H1 (cell line): ENCODE measurements at regions not wholly inside any gene's neighbourhood (a gene's known extent, or its start where the extent isn't known, plus 50 kb on each side); places are given as distances from the start of the nearest gene placed in this dataset.

ENCODE experiments used
- CTCF ChIA-PET: fragments of 300-600 bp; sonication (Branson Sonifier 250); formaldehyde crosslinking; loops from one replicate; lab custom pipeline; 2021; ENCODE audit not compliant: partially characterized antibody; lab: Charles Lee
- POLR2A ChIA-PET: fragments of 300-600 bp; sonication (Branson Sonifier 250); formaldehyde crosslinking; loops from one replicate; lab custom pipeline; 2021; ENCODE audit warnings: inconsistent platforms; ENCODE audit not compliant: partially characterized antibody; lab: Charles Lee
- DNase-seq, 2 experiments: peaks; one replicate each; pipeline versions ENCODE4 v3.0.0 to v3.0.0-alpha.2; 2010 to 2022; ENCODE audit warnings: low spot score in 2 of 2, low read depth in 1 of 2, mixed read lengths in 1 of 2
- FAIRE-seq: peaks from 2 replicates; lab custom pipeline; 2011; peaks lifted over from hg19 to GRCh38; lab: Jason Lieb, UNC
- H2AFZ ChIP-seq: 2 replicates; pipeline ENCODE4 v1.8.1; 2012; ENCODE audit warnings: low read length, inconsistent platforms
- H2AK5ac ChIP-seq: 2 replicates; pipeline ENCODE4 v1.6.1; 2013; ENCODE audit warnings: low read depth, low read length
- H2BK120ac ChIP-seq: replicated peaks from 2 replicates; pipeline ENCODE3; 2013; ENCODE audit warnings: low read depth, low read length, inconsistent platforms
- H2BK12ac ChIP-seq: 2 replicates; pipeline ENCODE4 v1.6.1; 2013; ENCODE audit warnings: low read depth, low read length
- H2BK15ac ChIP-seq: 2 replicates; pipeline ENCODE4 v1.6.1; 2013; ENCODE audit warnings: low read length
- H2BK20ac ChIP-seq: 2 replicates; pipeline ENCODE4 v1.6.1; 2013; ENCODE audit warnings: low read length
- H2BK5ac ChIP-seq: 2 replicates; pipeline ENCODE4 v1.6.1; 2013; ENCODE audit warnings: low read depth, low read length
- H3K14ac ChIP-seq: 2 replicates; pipeline ENCODE4 v1.6.1; 2013; ENCODE audit warnings: inconsistent platforms; ENCODE audit not compliant: insufficient read length
- H3K18ac ChIP-seq: 2 replicates; pipeline ENCODE4 v1.6.1; 2013; ENCODE audit warnings: low read length; ENCODE audit errors: extremely low read depth
- H3K23ac ChIP-seq: 2 replicates; pipeline ENCODE4 v1.6.1; 2013; ENCODE audit warnings: inconsistent platforms; ENCODE audit not compliant: insufficient read length
- H3K23me2 ChIP-seq: 2 replicates; pipeline ENCODE4 v1.6.1; 2013; ENCODE audit warnings: low read depth, low read length
- H3K27ac ChIP-seq: 2 replicates; pipeline ENCODE4 v1.6.1; 2011; ENCODE audit warnings: low read depth, low read length, inconsistent platforms
- H3K27me3 ChIP-seq, 4 experiments: replicated peaks in 1 of 4; 1 replicate in 1 of 4; 2 replicates in 3 of 4; pipeline versions ENCODE4 v1.6.1 to v1.8.1; 2011 to 2013; ENCODE audit warnings: low read length in 3 of 4, mild to moderate bottlenecking in 3 of 4, inconsistent platforms in 2 of 4, mixed read lengths in 2 of 4, moderate library complexity in 1 of 4; ENCODE audit not compliant: control insufficient read depth in 3 of 4, insufficient read depth in 3 of 4; ENCODE audit errors: extremely low read depth in 1 of 4
- H3K36me3 ChIP-seq, 4 experiments: 2 replicates each; pipeline versions ENCODE4 v1.6.1 to v1.8.1; 2011 to 2013; ENCODE audit warnings: mild to moderate bottlenecking in 4 of 4, low read length in 3 of 4, moderate library complexity in 2 of 4, control low read depth in 1 of 4, inconsistent platforms in 1 of 4; ENCODE audit not compliant: insufficient read depth in 4 of 4, control insufficient read depth in 2 of 4
- H3K4ac ChIP-seq: replicated peaks from 2 replicates; pipeline ENCODE3; 2013; ENCODE audit warnings: low read length, low read depth, mixed read lengths, inconsistent platforms; ENCODE audit not compliant: insufficient read length
- H3K4me1 ChIP-seq, 4 experiments: replicated peaks in 1 of 4; 1 replicate in 1 of 4; 2 replicates in 3 of 4; pipeline versions ENCODE4 v1.6.1 to v1.8.1; 2011 to 2013; ENCODE audit warnings: low read length in 3 of 4, inconsistent platforms in 2 of 4, mixed read lengths in 1 of 4; ENCODE audit not compliant: insufficient read depth in 4 of 4, control insufficient read depth in 3 of 4
- H3K4me2 ChIP-seq, 2 experiments: 2 replicates each; pipeline versions ENCODE4 v1.6.1 to v1.8.1; 2011 to 2013; ENCODE audit warnings: low read depth in 2 of 2, low read length in 2 of 2, control low read depth in 1 of 2, inconsistent platforms in 1 of 2, mild to moderate bottlenecking in 1 of 2; ENCODE audit not compliant: insufficient read depth in 1 of 2
- H3K4me3 ChIP-seq, 4 experiments: fragments of 200-600, 300-600 bp in 1 of 4; sonication (generic), shearing (Covaris generic), sonication (Bioruptor Twin) in 1 of 4; 2 replicates each; pipeline versions ENCODE4 v1.5.1 to v1.8.1; 2011 to 2016; ENCODE audit warnings: low read length in 4 of 4, low read depth in 3 of 4, control low read depth in 2 of 4, inconsistent platforms in 2 of 4, mild to moderate bottlenecking in 2 of 4, mixed read lengths in 1 of 4, moderate library complexity in 1 of 4; ENCODE audit not compliant: insufficient read depth in 2 of 4; ENCODE audit errors: extremely low read depth in 1 of 4
- H3K56ac ChIP-seq: replicated peaks from 2 replicates; pipeline ENCODE3; 2013; ENCODE audit warnings: low read depth, mild to moderate bottlenecking, mixed read lengths, low read length, inconsistent platforms; ENCODE audit not compliant: insufficient read length
- H3K79me1 ChIP-seq: 2 replicates; pipeline ENCODE4 v1.6.1; 2013; ENCODE audit warnings: low read depth, low read length, control low read depth
- H3K79me2 ChIP-seq, 2 experiments: 2 replicates each; pipeline versions ENCODE4 v1.6.1 to v1.8.1; 2012 to 2013; ENCODE audit warnings: low read length in 2 of 2, mild to moderate bottlenecking in 2 of 2, inconsistent platforms in 1 of 2; ENCODE audit not compliant: insufficient read depth in 2 of 2, control insufficient read depth in 1 of 2
- H3K9ac ChIP-seq, 4 experiments: replicated peaks in 1 of 4; 1 replicate in 1 of 4; 2 replicates in 3 of 4; pipeline versions ENCODE4 v1.6.1 to v1.8.1; 2011 to 2013; ENCODE audit warnings: low read depth in 3 of 4, low read length in 3 of 4, control low read depth in 2 of 4, mild to moderate bottlenecking in 2 of 4, moderate library complexity in 2 of 4, inconsistent platforms in 1 of 4; ENCODE audit errors: extremely low read depth in 1 of 4
- H3K9me3 ChIP-seq, 2 experiments: 2 replicates each; pipeline versions ENCODE4 v1.6.1 to v1.8.1; 2012 to 2013; ENCODE audit warnings: mild to moderate bottlenecking in 2 of 2, moderate library complexity in 2 of 2, control low read depth in 1 of 2, inconsistent platforms in 1 of 2, low read depth in 1 of 2, low read length in 1 of 2, mixed read lengths in 1 of 2; ENCODE audit not compliant: insufficient read depth in 2 of 2
- H4K20me1 ChIP-seq, 2 experiments: replicated peaks in 1 of 2; 2 replicates each; pipeline versions ENCODE3 to v1.8.1; 2011 to 2013; ENCODE audit warnings: inconsistent platforms in 2 of 2, low read length in 2 of 2, mild to moderate bottlenecking in 1 of 2; ENCODE audit not compliant: insufficient read depth in 2 of 2, control insufficient read depth in 1 of 2
- H4K5ac ChIP-seq: 2 replicates; pipeline ENCODE4 v1.6.1; 2013; ENCODE audit warnings: low read length, low read depth, mixed read lengths, inconsistent platforms; ENCODE audit not compliant: insufficient read length
- H4K8ac ChIP-seq: 2 replicates; pipeline ENCODE4 v1.8.0; 2013; ENCODE audit warnings: mild to moderate bottlenecking, moderate library complexity, low read length, inconsistent platforms; ENCODE audit not compliant: insufficient read depth; ENCODE audit errors: extremely low read depth
- H4K91ac ChIP-seq: replicated peaks from 2 replicates; pipeline ENCODE3; 2013; ENCODE audit warnings: low read length, mixed read lengths, inconsistent platforms; ENCODE audit not compliant: insufficient read length
- CTCF ChIP-seq, 3 experiments: IDR thresholded peaks; 1 replicate in 2 of 3; 2 replicates in 1 of 3; pipeline versions ENCODE4 v1.5.1 to v1.6.1; 2011; ENCODE audit warnings: low read length in 3 of 3, mild to moderate bottlenecking in 3 of 3, inconsistent platforms in 2 of 3, low read depth in 1 of 3, moderate library complexity in 1 of 3; ENCODE audit not compliant: insufficient read depth in 1 of 3; ENCODE audit errors: control extremely low read depth in 1 of 3
- SAP30 ChIP-seq: fragments of 300-600 bp; sonication (generic); IDR thresholded peaks from 2 replicates; pipeline ENCODE4 v1.7.1; 2012; ENCODE audit warnings: low read length, moderate library complexity, mild to moderate bottlenecking, inconsistent platforms; ENCODE audit not compliant: insufficient read depth, insufficient replicate concordance
- TBP ChIP-seq: IDR thresholded peaks from 2 replicates; pipeline ENCODE4 v1.6.1; 2011; ENCODE audit warnings: low read depth, low read length, improper control_type of control experiment
- WGBS, 2 experiments: shearing (Covaris generic) in 1 of 2; methylation state at CpG; one replicate each; pipeline versions ENCODE4 v1.1.6 to v1.1.7; 2013 to 2015; ENCODE audit warnings: low lambda C conversion rate in 2 of 2, mixed read lengths in 2 of 2, inconsistent platforms in 1 of 2, low coverage in 1 of 2, missing lambda C conversion rate in 1 of 2; ENCODE audit not compliant: insufficient replicate concordance in 2 of 2, insufficient coverage in 1 of 2, insufficient read length in 1 of 2; ENCODE audit errors: extremely low coverage in 1 of 2, missing lambda C conversion rate in 1 of 2; 5-methylcytosine and 5-hydroxymethylcytosine counted together

DNA sequence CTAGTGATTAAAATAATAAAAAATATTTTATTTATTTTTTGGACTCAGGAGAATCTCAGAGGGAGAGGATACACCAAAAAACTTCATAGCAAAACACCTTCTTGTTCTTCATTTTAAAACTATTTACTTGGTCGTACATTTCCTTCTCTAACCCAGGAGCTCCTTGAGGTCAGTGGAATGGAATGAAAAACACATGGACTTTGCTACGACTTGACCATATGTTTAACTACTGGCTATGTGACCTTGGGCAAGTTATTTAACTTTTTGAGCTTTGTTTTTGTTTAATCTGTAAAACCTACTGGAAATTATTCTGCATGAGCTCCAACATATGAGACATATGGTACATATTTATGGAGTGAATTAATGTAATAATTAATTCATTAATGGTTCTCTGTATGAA lies 1005.5 kb upstream of the CITED2 start:
- no peak overlapping the region for H3K4me2 ChIP-seq
- H3K79me1 ChIP-seq = no peaks in the 10 kb centered on the region
- no peak overlapping the region for H3K9ac ChIP-seq
- H2AFZ ChIP-seq = no peak overlapping the region
- H3K23ac ChIP-seq = no peak overlapping the region
- H3K27me3 ChIP-seq = no peaks in the 10 kb centered on the region
- H2BK15ac ChIP-seq = no peak overlapping the region
- H3K4ac ChIP-seq = no peak overlapping the region
- no peak overlapping the region for H2BK12ac ChIP-seq
- H3K4me1 ChIP-seq = no peaks in the 10 kb centered on the region
- H4K5ac ChIP-seq = no peak overlapping the region
- no peak overlapping the region for H2BK20ac ChIP-seq
- CTCF ChIA-PET = no interaction called here
- no peaks in the 10 kb centered on the region for H4K20me1 ChIP-seq
- H3K56ac ChIP-seq = no peak overlapping the region
- no peak overlapping the region for H3K14ac ChIP-seq
- H3K23me2 ChIP-seq = no peaks in the 10 kb centered on the region; the same call in 1 of the 2 replicates
- H3K79me2 ChIP-seq = no peaks in the 10 kb centered on the region
- FAIRE-seq = no peak
- H2BK120ac ChIP-seq = no peak overlapping the region
- no peak overlapping the region for H4K8ac ChIP-seq
- POLR2A ChIA-PET = no interaction called here
- H4K91ac ChIP-seq = no peak overlapping the region
- no peak overlapping the region for H3K4me3 ChIP-seq
- H3K36me3 ChIP-seq = no peaks in the 10 kb centered on the region; a peak in 1 of 8 replicates
- WGBS, 2 experiments = 96% methylated on average over 2 of the region's 2 CpGs; no CpG with 5 or more reads in 1 of the 2 experiments
- H2BK5ac ChIP-seq = no peak overlapping the region
- TF ChIP-seq SAP30 (no peak), TBP (no peak), CTCF (IDR thresholded peaks at IDR 0.05; ENCODE audit: control extremely low read depth in 1 of 3, insufficient read depth in 1 of 3, low read depth in 1 of 3, low read length in 3 of 3) (no peak)
- no peak overlapping the region for H3K18ac ChIP-seq
- H3K27ac ChIP-seq = no peak overlapping the region
- no peak overlapping the region for H2AK5ac ChIP-seq
- DNase-seq = no peak
- H3K9me3 ChIP-seq = peaks cover 4 to 6% of the 10 kb centered on the region in 2 experiments
